Kidney epithelial cell (primary cell): ENCODE measurements at regions not wholly inside any gene's neighbourhood (a gene's known extent, or its start where the extent isn't known, plus 50 kb on each side); places are given as distances from the start of the nearest gene placed in this dataset.

Experiments
- DNase-seq: peaks from one replicate; pipeline ENCODE4 v3.0.0-alpha.2; 2010; ENCODE audit warnings: low read depth
- H3K27me3 ChIP-seq: 2 replicates; pipeline ENCODE4 v1.6.0; 2011; ENCODE audit warnings: low read length; ENCODE audit not compliant: control insufficient read depth, insufficient read depth
- H3K36me3 ChIP-seq: 2 replicates; pipeline ENCODE4 v1.5.1; 2011; ENCODE audit warnings: low read length; ENCODE audit not compliant: control insufficient read depth, insufficient read depth
- H3K4me3 ChIP-seq: 2 replicates; pipeline ENCODE4 v1.5.1; 2011; ENCODE audit warnings: low read depth, mild to moderate bottlenecking, control low read depth, low read length
- TF ChIP-seq, protein P1 (sequence below): IDR thresholded peaks from 2 replicates; pipeline ENCODE4 v1.5.1; 2011; ENCODE audit warnings: mild to moderate bottlenecking, moderate library complexity, low read length, control low read depth, inconsistent platforms; ENCODE audit not compliant: insufficient read depth, poor library complexity, severe bottlenecking

GRCh38 chr18:22879293-22879692, 53.8 kb upstream of the RBBP8 start:
- TF ChIP-seq, protein P1, sequence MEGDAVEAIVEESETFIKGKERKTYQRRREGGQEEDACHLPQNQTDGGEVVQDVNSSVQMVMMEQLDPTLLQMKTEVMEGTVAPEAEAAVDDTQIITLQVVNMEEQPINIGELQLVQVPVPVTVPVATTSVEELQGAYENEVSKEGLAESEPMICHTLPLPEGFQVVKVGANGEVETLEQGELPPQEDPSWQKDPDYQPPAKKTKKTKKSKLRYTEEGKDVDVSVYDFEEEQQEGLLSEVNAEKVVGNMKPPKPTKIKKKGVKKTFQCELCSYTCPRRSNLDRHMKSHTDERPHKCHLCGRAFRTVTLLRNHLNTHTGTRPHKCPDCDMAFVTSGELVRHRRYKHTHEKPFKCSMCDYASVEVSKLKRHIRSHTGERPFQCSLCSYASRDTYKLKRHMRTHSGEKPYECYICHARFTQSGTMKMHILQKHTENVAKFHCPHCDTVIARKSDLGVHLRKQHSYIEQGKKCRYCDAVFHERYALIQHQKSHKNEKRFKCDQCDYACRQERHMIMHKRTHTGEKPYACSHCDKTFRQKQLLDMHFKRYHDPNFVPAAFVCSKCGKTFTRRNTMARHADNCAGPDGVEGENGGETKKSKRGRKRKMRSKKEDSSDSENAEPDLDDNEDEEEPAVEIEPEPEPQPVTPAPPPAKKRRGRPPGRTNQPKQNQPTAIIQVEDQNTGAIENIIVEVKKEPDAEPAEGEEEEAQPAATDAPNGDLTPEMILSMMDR, result no peak
- H3K27me3 ChIP-seq, result no peaks in the 10 kb centered on the region
- no peak for DNase-seq
- no peak overlapping the region for H3K4me3 ChIP-seq
- no peaks in the 10 kb centered on the region for H3K36me3 ChIP-seq

GRCh38 chr18:22882084-22882483, 51.0 kb upstream of the RBBP8 start:
- no peak for DNase-seq
- no peaks in the 10 kb centered on the region for H3K36me3 ChIP-seq
- no peak overlapping the region for H3K4me3 ChIP-seq
- TF ChIP-seq, protein P1, result no peak
- no peaks in the 10 kb centered on the region for H3K27me3 ChIP-seq

DNA sequence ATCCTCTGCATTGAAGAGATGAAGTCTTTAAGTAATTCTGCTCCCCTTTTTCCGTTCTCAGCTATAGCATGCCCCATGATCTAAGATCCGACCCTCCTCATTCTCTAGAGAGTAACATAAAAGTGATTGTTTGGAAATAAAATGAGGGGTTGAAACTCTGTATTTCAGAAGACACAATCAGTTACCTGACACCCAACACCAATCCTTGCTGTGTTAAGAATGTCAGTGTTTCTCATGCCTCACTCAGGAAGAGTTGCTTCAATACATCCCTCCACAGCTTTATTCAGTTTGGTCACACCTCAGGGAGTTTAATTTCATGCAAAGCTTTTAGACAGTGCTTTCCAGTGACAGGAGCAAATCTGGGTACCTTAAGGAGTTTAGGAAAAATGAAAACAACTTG, 49.9 kb upstream of the RBBP8 start:
- H3K36me3 ChIP-seq, result no peaks in the 10 kb centered on the region
- TF ChIP-seq, protein P1, result no peak
- no peak for DNase-seq
- no peaks in the 10 kb centered on the region for H3K27me3 ChIP-seq
- no peak overlapping the region for H3K4me3 ChIP-seq
